T-helper 17 cell (primary cell): ENCODE measurements at regions not wholly inside any gene's neighbourhood (a gene's known extent, or its start where the extent isn't known, plus 50 kb on each side); places are given as distances from the start of the nearest gene placed in this dataset.
"Not testable (repeated sequence)": the region's sequence is repeated elsewhere in the genome, so short reads cannot be mapped to it uniquely, and the experiment has no call there.

ENCODE experiments used
- ATAC-seq: fragments of 150-1000 bp; cut with Tn5 transposase; 2 replicates; pipeline ENCODE4 v1.10.0; 2021; ENCODE audit warnings: mild to moderate bottlenecking, moderate library complexity
- DNase-seq, 3 donors: peaks; one replicate each; pipeline versions ENCODE4 v3.0.0 to v3.0.0-alpha.2; 2020 to 2021
- H3K9me3 ChIP-seq: one replicate; pipeline ENCODE4 v1.7.0; 2013; ENCODE audit warnings: low read length, mild to moderate bottlenecking; ENCODE audit not compliant: control insufficient read depth, poor library complexity, severe bottlenecking
- H3K27ac Mint-ChIP-seq: one replicate; pipeline ENCODE4 v1.8.0; 2022; ENCODE audit warnings: mild to moderate bottlenecking, moderate library complexity, mixed read lengths
- H3K27me3 Mint-ChIP-seq: one replicate; pipeline ENCODE4 v1.8.0; 2022; ENCODE audit warnings: mixed read lengths
- H3K36me3 Mint-ChIP-seq: one replicate; pipeline ENCODE4 v1.8.0; 2022; ENCODE audit warnings: low read depth, mixed read lengths
- H3K4me1 Mint-ChIP-seq: one replicate; pipeline ENCODE4 v1.8.0; 2022; ENCODE audit warnings: mild to moderate bottlenecking, mixed read lengths
- H3K4me3 Mint-ChIP-seq: one replicate; pipeline ENCODE4 v1.8.0; 2022; ENCODE audit warnings: mild to moderate bottlenecking, moderate library complexity, mixed read lengths

- H3K4me3 Mint-ChIP-seq, ATAC-seq, H3K9me3 ChIP-seq, DNase-seq, H3K27ac Mint-ChIP-seq, H3K27me3 Mint-ChIP-seq, H3K4me1 Mint-ChIP-seq, H3K36me3 Mint-ChIP-seq: not testable (repeated sequence)
These were observed 57.4 kb upstream of the SMURF2 start for GRCh38 chr17:64719517-64719916.

- not testable (repeated sequence) for DNase-seq
These were observed 56.7 kb upstream of the SMURF2 start for GRCh38 chr17:64718816-64719215.

GRCh38 chr17:64718058-64718457 is 56.0 kb upstream of the SMURF2 start:
- no peak overlapping the region for H3K27ac Mint-ChIP-seq
- H3K27me3 Mint-ChIP-seq, result no peaks in the 10 kb centered on the region
- H3K4me3 Mint-ChIP-seq, result no peak overlapping the region
- peaks cover 17% of the 10 kb centered on the region for H3K4me1 Mint-ChIP-seq
- no peaks in the 10 kb centered on the region for H3K9me3 ChIP-seq
- ATAC-seq (no peak), DNase-seq (no peak)
- no peaks in the 10 kb centered on the region for H3K36me3 Mint-ChIP-seq

More at GRCh38 chr17:64718816-64719215, 56.7 kb upstream of the SMURF2 start:
- not testable (repeated sequence) for H3K4me3 Mint-ChIP-seq, H3K36me3 Mint-ChIP-seq, H3K27ac Mint-ChIP-seq, H3K9me3 ChIP-seq, H3K27me3 Mint-ChIP-seq, ATAC-seq
- H3K4me1 Mint-ChIP-seq, result peaks cover 11% of the 10 kb centered on the region

- ATAC-seq, result not testable (repeated sequence)
These were observed 54.4 kb upstream of the SMURF2 start for GRCh38 chr17:64716496-64716895.

DNA sequence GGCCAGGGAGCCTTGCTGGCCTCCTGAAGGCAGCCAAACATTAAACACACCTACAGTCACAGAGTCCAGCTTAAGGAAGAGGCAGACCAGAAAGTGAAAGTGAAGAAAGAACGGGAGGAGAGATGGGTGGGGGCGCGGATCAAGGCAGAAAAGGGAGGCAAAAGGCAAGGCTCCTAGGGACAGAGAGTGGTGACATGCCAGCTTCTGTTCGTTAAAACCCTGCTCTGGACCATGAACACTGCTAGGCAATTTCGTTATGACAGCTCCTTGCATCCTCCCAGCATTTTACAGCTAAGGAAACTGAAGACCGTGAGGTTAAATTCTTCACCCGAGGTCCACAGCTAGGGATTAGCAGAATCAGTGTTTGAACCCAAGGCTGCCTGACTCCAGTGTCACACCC is 51.7 kb upstream of the SMURF2 start:
- not testable (repeated sequence) for H3K36me3 Mint-ChIP-seq, DNase-seq, H3K9me3 ChIP-seq, ATAC-seq, H3K27me3 Mint-ChIP-seq
- H3K4me1 Mint-ChIP-seq, result peaks cover 37% of the 10 kb centered on the region
- peak overlapping the region; percentile 88 for H3K4me3 Mint-ChIP-seq
- H3K27ac Mint-ChIP-seq, result peak overlapping the region; percentile 94

More at GRCh38 chr17:64716496-64716895, 54.4 kb upstream of the SMURF2 start:
- H3K27ac Mint-ChIP-seq, H3K36me3 Mint-ChIP-seq, H3K9me3 ChIP-seq, DNase-seq, H3K27me3 Mint-ChIP-seq, H3K4me3 Mint-ChIP-seq: not testable (repeated sequence)
- H3K4me1 Mint-ChIP-seq, result peaks cover 24% of the 10 kb centered on the region

GRCh38 chr17:64712557-64713351 is 50.6 kb upstream of the SMURF2 start:
- not testable (repeated sequence) for H3K27me3 Mint-ChIP-seq, H3K9me3 ChIP-seq, H3K36me3 Mint-ChIP-seq
- Mint-ChIP-seq H3K4me3 (peak overlapping the region; percentile 88), H3K4me1 (peaks cover 43% of the 10 kb centered on the region), H3K27ac (peak overlapping the region; percentile 94)
- DNase-seq, result peak in 2 of 3 donors; percentile 15 to 27
- peak; percentile 91 for ATAC-seq
